NCI-H2227 (cell line): ENCODE measurements at regions not wholly inside any gene's neighbourhood (a gene's known extent, or its start where the extent isn't known, plus 50 kb on each side); places are given as distances from the start of the nearest gene placed in this dataset.
A peak's percentile ranks its signal among the peaks of the same experiment; 100 is the strongest.

Experiments used
- DNase-seq: peaks from one replicate; lab custom pipeline; 2025; ENCODE audit not compliant: unreplicated experiment; lab: John Stamatoyannopoulos, UW

DNA sequence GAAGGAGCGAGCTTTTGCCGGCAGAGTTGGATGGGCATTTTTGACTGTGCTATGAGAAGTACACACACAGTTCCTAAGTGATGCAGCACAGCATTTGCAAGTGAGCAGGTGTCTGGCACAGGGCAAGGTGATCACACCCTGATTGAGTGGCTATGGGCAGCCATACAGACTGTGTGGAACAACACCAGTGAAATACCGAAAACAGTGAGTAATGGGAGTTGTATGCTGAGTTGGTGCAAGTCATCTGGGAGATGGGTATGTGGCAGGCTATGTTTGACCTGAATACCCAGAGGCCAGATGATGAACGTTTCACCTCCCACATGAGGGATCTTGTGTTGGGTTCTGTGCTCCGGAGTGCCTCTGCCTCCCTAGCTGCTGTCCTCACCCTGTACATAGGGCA is 53.5 kb upstream of the TIPARP start:
- no peak for DNase-seq

DNA sequence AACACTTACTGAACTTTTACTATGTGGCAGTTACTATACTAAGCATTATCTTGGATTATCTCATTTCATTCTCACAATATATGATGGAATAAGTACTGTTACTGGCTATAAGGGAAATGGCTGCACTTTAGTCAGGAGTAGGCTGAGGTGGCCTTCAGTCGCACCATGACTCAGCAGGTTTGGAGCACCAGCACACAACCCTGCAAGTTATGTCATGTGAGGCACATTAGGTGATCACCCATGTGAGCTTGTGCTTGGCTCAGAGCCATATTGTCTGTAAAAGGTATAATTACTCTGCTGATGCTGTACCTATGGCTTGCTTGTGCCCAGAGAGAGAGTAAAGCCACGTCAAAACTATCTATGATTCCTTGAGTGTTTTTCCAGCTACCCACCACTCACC is 54.1 kb upstream of the TIPARP start:
- peak; percentile 79 for DNase-seq

DNA sequence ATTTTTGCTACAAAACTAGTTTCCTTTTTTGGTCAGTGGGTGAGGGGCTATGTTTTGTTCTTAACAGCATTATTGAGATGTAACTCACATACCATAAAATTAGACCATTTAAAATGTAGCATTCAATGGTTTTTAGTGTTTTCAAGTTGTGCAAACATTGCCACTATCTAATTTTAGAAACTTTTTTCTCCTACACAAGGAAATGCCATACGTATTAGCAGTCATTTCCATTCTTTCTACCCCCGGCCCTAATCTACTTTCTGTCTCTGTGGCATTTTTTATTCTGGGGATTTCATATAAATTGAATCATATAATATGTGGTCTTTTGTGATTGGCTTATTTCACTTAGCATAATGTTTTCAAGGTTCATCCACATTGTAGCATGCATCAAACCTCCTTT is 55.0 kb upstream of the TIPARP start:
- no peak for DNase-seq

DNA sequence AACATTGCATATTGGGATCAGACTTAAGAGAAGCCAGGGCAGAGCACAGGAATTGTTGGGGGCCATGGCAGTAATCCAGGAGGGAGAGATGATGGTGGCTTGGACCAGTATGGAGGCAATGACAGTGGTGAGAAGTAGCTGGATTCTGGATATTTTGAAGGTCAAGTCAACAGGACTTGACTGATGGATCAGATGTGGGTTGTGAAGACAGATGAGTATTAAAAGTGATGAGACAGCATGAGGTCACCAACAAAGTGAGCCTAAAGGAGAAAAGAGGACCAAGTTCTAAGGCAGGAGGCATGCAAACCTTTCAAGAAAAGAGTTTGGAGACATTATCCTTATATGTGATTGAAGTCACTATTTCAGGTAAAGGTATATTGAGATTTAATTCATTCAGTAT is 56.6 kb upstream of the TIPARP start:
- DNase-seq = no peak

DNA sequence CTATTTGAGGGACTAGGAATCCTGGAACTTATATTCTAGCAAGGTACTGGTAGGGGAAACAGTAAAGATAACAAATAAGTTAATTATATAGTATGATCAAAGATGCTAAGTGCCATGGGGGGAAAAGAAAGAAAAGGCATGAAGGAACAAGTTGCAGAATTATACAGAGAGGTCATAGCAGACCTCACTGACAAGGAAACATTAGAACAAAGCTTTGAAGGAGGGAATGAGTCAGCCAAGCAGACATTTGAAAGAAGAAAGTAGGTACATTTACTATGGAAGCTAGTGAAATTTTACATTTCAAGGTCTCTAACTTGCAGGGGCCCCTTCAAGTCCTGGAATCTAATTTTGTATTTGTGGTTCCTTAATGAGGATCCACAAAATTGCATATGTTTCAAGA is 57.2 kb upstream of the TIPARP start:
- no peak for DNase-seq

DNA sequence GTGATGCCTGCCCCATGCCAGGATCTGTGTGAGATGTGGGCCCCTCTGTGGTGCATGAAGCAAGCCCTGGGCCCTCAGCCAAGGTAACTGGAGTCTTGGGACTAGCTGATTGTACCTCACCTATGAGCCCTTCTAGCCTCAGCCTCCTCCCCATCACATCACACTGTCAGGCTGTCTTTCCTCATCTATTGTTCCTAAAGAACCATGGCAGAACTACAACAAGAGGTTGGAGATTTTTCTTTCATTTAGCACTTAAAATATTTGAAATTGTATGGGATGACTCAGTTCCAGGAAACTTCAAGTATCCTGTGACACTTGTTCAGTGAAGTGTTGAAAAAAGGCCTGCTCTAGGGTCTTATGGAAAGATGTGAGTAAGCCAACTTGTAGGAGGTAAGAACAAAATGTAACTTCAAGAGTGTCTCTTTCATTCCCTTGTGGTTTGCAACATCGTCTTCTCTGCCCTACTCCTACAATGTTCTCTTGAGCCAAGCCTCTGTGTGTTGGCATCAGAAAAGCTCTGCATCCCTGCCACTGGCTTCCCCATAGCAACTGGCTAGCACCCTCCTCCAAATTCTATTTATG is 58.7 kb upstream of the TIPARP start:
- DNase-seq = no peak

DNA sequence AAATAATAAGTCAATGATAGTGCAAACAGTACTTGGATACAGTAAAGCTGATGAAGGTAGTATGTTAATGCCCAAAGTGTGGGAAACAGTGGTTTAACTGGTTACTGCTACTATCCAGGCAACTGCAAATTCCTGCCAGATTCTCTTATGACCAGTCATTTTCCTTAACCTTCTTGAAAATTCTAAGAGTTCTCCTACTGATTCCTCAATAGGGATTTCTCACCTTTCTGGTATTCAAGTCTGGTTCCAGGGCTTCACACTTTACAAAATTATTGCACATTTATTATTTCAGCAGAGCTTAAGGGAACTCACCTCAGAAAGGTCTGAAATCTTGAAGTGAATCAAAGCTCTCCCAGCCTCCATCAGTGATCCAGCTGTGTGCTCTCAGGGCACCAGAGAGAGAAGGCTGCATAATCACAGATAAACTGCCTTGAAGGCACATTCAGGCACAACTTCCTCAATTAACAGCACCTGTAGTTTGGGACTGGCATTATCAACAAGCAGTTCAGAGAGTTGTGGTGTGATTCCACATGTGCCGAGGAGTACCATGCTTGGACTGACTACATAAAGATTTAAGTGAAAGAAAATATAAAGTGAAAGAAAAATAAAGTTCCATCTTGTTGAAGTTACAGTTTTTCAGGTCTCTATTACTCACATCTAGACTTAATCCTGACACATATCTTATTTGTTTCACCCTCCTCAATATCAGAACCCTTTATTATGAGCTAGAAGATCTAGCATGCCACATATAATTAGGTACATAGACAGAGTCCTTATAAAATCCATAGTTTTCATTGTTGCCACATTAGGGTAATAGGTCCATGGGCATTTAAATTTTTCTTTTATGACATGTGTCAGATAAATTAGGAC is 59.5 kb upstream of the TIPARP start:
- DNase-seq = no peak

DNA sequence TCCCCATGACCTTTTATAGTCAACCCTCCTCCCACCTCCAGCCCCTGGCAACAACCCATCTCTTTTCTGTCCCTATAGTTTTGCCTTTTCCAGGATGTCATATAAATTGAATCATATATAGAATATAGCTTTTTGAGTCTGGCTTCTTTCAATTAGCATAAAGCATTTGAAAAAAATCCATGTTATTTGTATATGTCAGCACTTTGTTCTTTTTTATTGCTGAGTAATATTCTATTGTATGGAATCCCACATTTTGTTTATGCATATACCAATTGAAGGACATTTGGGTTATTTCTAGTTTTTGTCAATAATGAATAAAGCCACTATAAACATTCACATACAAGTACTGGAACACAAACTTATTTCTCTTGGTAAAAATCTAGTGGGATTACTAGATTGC is 58.0 kb upstream of the SSR3 start:
- DNase-seq = no peak

DNA sequence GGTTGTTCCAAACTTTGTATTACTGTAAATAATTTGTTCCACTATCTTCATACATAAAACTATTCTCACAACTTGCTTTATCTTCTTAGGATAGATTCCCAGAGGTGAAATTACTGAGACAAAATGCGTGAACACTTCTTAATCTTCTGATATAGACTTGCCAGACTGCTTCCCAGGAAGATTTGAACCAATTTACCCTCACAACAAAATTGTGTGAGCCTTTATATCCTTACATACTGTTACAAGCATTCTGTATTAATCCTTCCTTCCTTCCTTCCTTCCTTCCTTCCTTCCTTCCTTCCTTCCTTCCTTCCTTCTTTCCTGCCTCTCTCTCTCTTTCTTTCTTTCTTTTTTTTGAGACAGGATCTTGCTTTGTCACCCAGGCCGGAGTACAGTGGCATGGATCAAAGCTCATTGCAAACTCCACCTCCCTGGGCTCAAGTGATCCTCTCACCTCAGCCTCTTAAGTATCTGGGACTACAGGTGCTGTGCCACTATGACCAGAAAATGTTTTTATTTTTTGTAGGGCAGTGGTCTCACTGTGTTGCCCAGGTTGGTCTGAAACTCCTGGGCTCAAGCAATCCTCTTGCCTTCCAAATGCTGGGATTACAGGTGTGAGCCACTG is 57.1 kb upstream of the SSR3 start:
- DNase-seq = no peak

DNA sequence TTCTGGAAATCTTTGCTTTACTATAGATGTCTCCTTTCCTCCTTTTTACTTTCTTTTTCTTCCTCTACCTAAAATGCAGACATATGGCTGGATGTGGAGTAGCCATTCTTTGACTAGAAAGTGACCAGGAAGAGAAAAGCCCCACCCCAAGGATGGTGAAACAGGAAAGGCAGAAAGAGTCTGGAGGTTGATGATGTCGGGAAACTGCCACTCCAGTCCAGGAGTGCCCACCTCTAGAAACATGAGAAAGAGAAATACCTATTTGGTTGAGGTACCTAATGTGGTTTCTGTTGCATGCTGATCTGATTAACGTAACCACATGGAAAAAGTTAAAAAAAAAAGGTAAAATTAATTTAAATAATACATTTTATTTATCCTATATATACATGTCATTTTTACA is 55.2 kb upstream of the SSR3 start:
- DNase-seq = no peak

DNA sequence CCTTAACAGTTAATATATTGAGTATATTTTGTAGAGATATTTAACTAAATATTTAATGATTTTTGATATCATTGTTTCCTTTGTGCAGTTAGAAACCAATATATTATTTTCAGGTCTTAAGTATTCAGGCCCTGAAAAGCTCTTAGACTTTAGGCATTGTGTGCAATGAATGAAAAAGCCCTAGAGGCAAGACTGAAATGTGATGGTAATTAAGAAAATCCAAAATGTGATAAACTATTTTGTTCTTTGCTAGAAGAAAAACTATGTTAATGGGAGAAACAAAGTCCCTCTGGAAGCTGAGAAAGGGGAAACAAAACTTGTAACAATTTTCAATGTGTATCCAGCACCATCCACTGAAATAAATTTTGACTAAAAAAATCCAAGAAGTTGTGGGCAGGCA is 54.6 kb upstream of the SSR3 start:
- DNase-seq = no peak

DNA sequence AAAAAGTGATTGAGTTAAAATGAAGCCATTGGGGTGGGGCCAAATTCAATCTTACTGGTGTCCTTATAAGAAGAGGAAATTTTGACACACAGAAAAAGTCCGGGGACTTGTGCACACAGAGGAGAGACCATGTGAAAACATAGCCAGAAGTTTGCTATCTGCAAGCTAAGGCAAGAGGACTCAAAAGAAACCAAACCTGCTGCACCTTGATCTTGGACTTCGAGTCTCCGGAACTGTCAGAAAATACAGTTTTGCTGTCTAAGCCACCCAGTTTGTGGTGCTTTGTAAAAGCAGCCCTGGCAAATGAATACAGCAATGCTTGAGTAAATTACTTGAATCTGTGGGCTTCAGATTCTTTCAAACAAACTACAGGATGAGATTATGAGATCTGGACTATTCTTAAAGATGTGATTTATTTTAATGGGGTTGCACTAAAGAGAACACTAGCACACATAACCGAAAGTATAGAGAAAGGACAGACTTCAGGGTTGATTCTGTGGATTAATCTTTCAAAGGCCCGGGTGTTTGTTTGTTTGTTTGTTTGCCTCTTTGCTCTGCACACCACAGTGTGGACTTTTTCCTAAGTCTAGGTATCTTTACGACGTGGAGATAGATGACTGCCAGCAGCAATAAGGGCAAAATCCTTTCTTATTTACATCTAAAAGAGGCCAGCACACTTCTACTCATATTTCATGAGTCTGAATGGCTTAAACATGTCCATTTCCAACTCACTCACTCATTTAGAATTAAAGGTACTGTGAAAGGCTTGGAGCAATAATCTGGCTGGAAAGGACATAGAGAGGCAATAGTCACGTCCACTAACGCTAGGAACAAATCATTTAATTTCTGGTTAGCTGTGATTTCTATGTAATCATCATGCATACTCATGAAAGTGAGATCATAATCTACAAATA is 53.9 kb upstream of the SSR3 start:
- DNase-seq = no peak

DNA sequence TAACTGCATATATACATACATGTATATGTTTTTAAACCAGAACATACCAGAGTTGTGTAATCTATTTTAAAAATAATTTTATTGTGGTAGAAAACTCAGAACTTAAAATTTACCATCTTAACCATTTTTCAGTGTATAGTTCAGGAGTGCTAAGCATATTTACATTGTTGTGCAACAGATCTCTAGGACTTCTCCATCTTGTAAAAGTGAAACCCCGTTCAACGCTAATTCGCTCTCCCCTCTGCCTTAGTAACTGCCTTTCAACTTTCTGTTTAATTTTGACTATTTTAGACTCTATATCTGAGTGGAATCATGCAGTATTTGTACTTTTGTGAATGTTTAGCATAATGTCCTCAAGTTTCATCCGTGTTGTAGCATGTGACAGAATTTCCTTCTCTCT is 51.8 kb upstream of the SSR3 start:
- no peak for DNase-seq

DNA sequence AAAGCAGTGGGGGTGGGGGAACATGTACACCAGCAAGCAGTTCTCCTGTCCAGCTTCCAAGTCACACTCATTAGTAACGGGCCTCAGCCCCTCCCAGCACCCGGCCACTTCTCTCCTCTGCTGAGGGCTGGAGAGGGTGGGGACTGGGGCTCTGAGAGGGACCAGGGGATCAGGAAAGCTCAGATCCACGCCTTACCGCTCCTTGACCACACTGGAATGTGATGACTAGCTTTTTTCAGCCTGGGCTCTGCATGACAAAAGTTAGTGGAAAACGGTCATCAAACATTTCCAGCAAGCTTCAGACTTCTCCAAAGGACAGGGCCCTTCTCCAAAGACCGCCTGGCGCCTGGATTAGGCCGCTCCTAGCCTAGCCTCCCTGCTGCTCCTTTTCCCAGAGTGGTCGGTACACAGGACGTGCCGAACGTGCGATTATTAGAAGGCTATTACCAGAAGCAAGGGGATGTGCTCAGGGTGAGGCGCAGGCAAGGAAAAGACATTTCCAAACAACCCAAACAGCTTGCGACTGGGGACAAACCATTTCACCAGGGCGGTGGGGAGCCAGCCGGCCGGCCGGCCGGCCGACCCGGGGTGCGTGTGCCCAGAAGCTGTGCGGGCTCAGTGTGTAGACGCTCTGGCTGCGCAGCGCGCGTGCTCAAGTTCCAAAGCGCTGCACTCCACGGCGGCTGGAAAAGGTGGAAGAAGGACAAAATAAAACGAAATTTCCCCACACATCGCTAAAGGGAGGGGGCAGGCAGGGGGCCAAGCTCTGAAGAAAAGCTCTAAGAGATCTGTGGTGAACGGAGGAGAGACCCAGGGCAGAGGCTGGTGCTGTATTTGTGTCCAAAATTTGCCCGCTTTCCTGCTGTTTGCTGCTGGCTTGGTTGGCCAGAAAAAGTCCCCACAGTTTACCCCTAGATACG is 51.0 kb upstream of the SSR3 start:
- peak; percentile 41 for DNase-seq

DNA sequence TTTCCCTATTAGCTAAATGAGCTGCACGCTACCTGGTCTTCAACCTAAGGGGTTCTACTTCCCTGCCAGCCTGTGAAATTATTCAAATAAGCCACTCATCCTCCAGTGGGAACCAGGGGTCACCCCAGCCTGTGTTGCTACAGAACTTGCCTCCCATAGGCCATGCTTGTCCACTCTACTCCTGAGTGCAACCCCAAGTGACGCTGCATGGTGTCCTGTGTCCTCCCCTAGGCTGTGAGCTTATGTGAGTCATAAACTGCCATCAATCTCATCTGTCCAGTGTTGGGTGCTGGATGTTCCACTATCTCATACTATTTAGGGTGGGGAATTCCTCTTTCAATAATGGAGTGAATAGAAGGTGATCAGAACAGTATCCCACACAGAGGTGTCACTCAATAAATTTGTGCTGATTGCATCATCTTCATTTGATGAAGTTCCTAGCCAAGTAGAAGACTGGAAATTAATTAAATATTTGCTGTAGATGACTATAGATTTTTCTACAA is 49.8 kb upstream of the SSR3 start:
- no peak for DNase-seq
